OCI-LY1 (cell line): ENCODE measurements at regions not wholly inside any gene's neighbourhood (a gene's known extent, or its start where the extent isn't known, plus 50 kb on each side); places are given as distances from the start of the nearest gene placed in this dataset.

Source experiments
- H2AFZ ChIP-seq: fragments of 200-600 bp; sonication (generic), shearing (Covaris generic); 2 replicates; pipeline ENCODE4 v1.6.0; 2014; ENCODE audit warnings: antibody characterized with exemption, mild to moderate bottlenecking, low read length
- H3F3A ChIP-seq: fragments of 200-600 bp; sonication (generic), shearing (Covaris generic); 2 replicates; pipeline ENCODE4 v1.6.0; 2014; ENCODE audit warnings: mild to moderate bottlenecking, antibody characterized with exemption, low read length, moderate library complexity; ENCODE audit not compliant: insufficient read depth
- H3K27ac ChIP-seq: fragments of 200-600 bp; sonication (generic); 2 replicates; pipeline ENCODE4 v1.5.1; 2014; ENCODE audit warnings: low read length, mixed run types, mild to moderate bottlenecking, low read depth; ENCODE audit not compliant: poor library complexity, severe bottlenecking
- H3K27me3 ChIP-seq: fragments of 200-600 bp; sonication (generic); 2 replicates; pipeline ENCODE4 v1.6.0; 2014; ENCODE audit warnings: antibody characterized with exemption, mild to moderate bottlenecking, low read length, moderate library complexity; ENCODE audit not compliant: insufficient read depth
- H3K36me3 ChIP-seq: fragments of 200-600 bp; sonication (generic); 2 replicates; pipeline ENCODE4 v1.6.1; 2014; ENCODE audit warnings: mild to moderate bottlenecking, antibody characterized with exemption, low read length, moderate library complexity, mixed read lengths; ENCODE audit not compliant: insufficient read depth
- H3K4me1 ChIP-seq: fragments of 200-600 bp; sonication (generic); 2 replicates; pipeline ENCODE4 v1.5.1; 2014; ENCODE audit warnings: mild to moderate bottlenecking, low read length, moderate library complexity; ENCODE audit not compliant: insufficient read depth, severe bottlenecking
- H3K4me2 ChIP-seq: fragments of 200-600 bp; sonication (generic), shearing (Covaris generic); 2 replicates; pipeline ENCODE4 v1.6.1; 2014; ENCODE audit warnings: low read length
- H3K4me3 ChIP-seq: fragments of 200-600 bp; sonication (generic); 2 replicates; pipeline ENCODE4 v1.5.1; 2014; ENCODE audit warnings: low read length, low read depth, mild to moderate bottlenecking, mixed read lengths; ENCODE audit not compliant: poor library complexity, severe bottlenecking
- H3K79me2 ChIP-seq: fragments of 200-600 bp; shearing (Covaris generic); 2 replicates; pipeline ENCODE4 v1.6.1; 2016; ENCODE audit warnings: mixed run types, low read length, mixed read lengths; ENCODE audit not compliant: insufficient read depth
- H3K9ac ChIP-seq: fragments of 200-600 bp; sonication (generic), shearing (Covaris generic); 2 replicates; pipeline ENCODE4 v1.6.1; 2014; ENCODE audit warnings: mild to moderate bottlenecking, low read length, mixed read lengths
- H3K9me2 ChIP-seq: fragments of 200-600 bp; sonication (generic), shearing (Covaris generic); 2 replicates; pipeline ENCODE4 v1.6.1; 2014; ENCODE audit warnings: low read depth, mild to moderate bottlenecking, low read length, mixed read lengths
- H3K9me3 ChIP-seq: fragments of 200-600 bp; shearing (Covaris generic); 2 replicates; pipeline ENCODE4 v1.6.1; 2014; ENCODE audit warnings: low read length, mixed read lengths
- H4K20me1 ChIP-seq: fragments of 200-600 bp; sonication (generic), shearing (Covaris generic); 2 replicates; pipeline ENCODE4 v1.6.0; 2016; ENCODE audit warnings: mild to moderate bottlenecking, low read length; ENCODE audit not compliant: insufficient read depth
- CTCF ChIP-seq: fragments of 200-600 bp; sonication (generic), shearing (Covaris generic); IDR thresholded peaks from 2 replicates; pipeline ENCODE4 v1.5.1; 2017; ENCODE audit warnings: mild to moderate bottlenecking, antibody characterized with exemption, low read length, moderate library complexity, mixed read lengths
- EZH2 ChIP-seq: fragments of 200-600 bp; sonication (generic), shearing (Covaris generic); IDR thresholded peaks from 2 replicates; pipeline ENCODE4 v1.8.0; 2017; ENCODE audit warnings: borderline replicate concordance, mixed run types, mild to moderate bottlenecking, antibody characterized with exemption, low read length, moderate library complexity, mixed read lengths

- Histone ChIP-seq H3K4me2 (no peak overlapping the region), H3K79me2 (no peaks in the 10 kb centered on the region), H3K9me3 (no peaks in the 10 kb centered on the region), H3K9me2 (no peaks in the 10 kb centered on the region), H3F3A (no peaks in the 10 kb centered on the region), H3K27ac (no peak overlapping the region), H3K9ac (no peak overlapping the region), H3K27me3 (no peaks in the 10 kb centered on the region), H4K20me1 (no peaks in the 10 kb centered on the region), H3K4me1 (no peaks in the 10 kb centered on the region), H2AFZ (no peak overlapping the region), H3K4me3 (no peak overlapping the region), H3K36me3 (no peaks in the 10 kb centered on the region)
- no peak for TF ChIP-seq CTCF
- TF ChIP-seq EZH2 = no peak
Observed at GRCh38 chr11:122363296-122363695, 247.3 kb upstream of the BLID start.

- Histone ChIP-seq H2AFZ (no peak overlapping the region), H3K79me2 (no peaks in the 10 kb centered on the region), H3K9me2 (no peaks in the 10 kb centered on the region), H3K9ac (no peak overlapping the region), H3K27me3 (no peaks in the 10 kb centered on the region), H3K27ac (no peak overlapping the region), H4K20me1 (no peaks in the 10 kb centered on the region), H3K4me2 (no peak overlapping the region), H3K4me3 (no peak overlapping the region), H3K4me1 (no peaks in the 10 kb centered on the region), H3F3A (no peaks in the 10 kb centered on the region), H3K36me3 (no peaks in the 10 kb centered on the region), H3K9me3 (no peaks in the 10 kb centered on the region)
- TF ChIP-seq EZH2 = no peak
- no peak for TF ChIP-seq CTCF
Observed at GRCh38 chr11:122362381-122362780, 246.4 kb upstream of the BLID start.

GRCh38 chr11:122360875-122361274, 244.9 kb upstream of the BLID start:
- Histone ChIP-seq H3K27me3 (no peaks in the 10 kb centered on the region), H3K9me3 (no peaks in the 10 kb centered on the region), H3K27ac (no peak overlapping the region), H4K20me1 (no peaks in the 10 kb centered on the region), H3K9me2 (no peaks in the 10 kb centered on the region), H2AFZ (no peak overlapping the region), H3K36me3 (no peaks in the 10 kb centered on the region), H3K4me2 (no peak overlapping the region), H3K4me3 (no peak overlapping the region), H3F3A (no peaks in the 10 kb centered on the region), H3K79me2 (no peaks in the 10 kb centered on the region), H3K4me1 (no peaks in the 10 kb centered on the region), H3K9ac (no peak overlapping the region)
- no peak for TF ChIP-seq EZH2
- TF ChIP-seq CTCF = no peak
